ENCODE measurements at regions not wholly inside any gene's neighbourhood (a gene's known extent, or its start where the extent isn't known, plus 50 kb on each side); places are given as distances from the start of the nearest gene placed in this dataset.

GRCh38 chr5:12204761-12205160, 300.5 kb upstream of the CTNND2 start:
- Histone ChIP-seq H3K27me3 (ENCODE audit: insufficient read depth, poor library complexity, severe bottlenecking) (no peaks in the 10 kb centered on the region), H3K27ac (replicated peaks) (no peak overlapping the region), H3K4me3 (replicated peaks; ENCODE audit: insufficient read depth, low read length) (no peak overlapping the region)
- TF ChIP-seq REST (IDR thresholded peaks at IDR 0.05; ENCODE audit: insufficient replicate concordance, low read depth) (no peak), GABPA (IDR thresholded peaks at IDR 0.05; ENCODE audit: low read depth) (no peak), POLR2AphosphoS5 (IDR thresholded peaks at IDR 0.05; ENCODE audit: low read depth) (no peak), CTCF (IDR thresholded peaks at IDR 0.05; ENCODE audit: insufficient read depth, low read length) (no peak), SPI1 (IDR thresholded peaks at IDR 0.05; ENCODE audit: borderline replicate concordance, low read depth) (no peak)
- DNase-seq (ENCODE audit: low read depth in 1 of 2, low spot score in 1 of 2), result no peak

GRCh38 chr5:12193536-12193935, 289.3 kb upstream of the CTNND2 start:
- no peak for DNase-seq (ENCODE audit: low read depth in 1 of 2, low spot score in 1 of 2)
- no peak for TF ChIP-seq SPI1 (IDR thresholded peaks at IDR 0.05; ENCODE audit: borderline replicate concordance, low read depth)
- H3K27ac ChIP-seq (replicated peaks), result no peak overlapping the region
- H3K4me3 ChIP-seq (replicated peaks; ENCODE audit: insufficient read depth, low read length), result no peak overlapping the region
- H3K27me3 ChIP-seq (ENCODE audit: insufficient read depth, poor library complexity, severe bottlenecking), result no peaks in the 10 kb centered on the region

- H3K27me3 ChIP-seq (ENCODE audit: insufficient read depth, poor library complexity, severe bottlenecking), result no peaks in the 10 kb centered on the region
- no peak for DNase-seq (ENCODE audit: low read depth in 1 of 2, low spot score in 1 of 2)
- TF ChIP-seq CTCF (IDR thresholded peaks at IDR 0.05; ENCODE audit: insufficient read depth, low read length), result no peak
- TF ChIP-seq SPI1 (IDR thresholded peaks at IDR 0.05; ENCODE audit: borderline replicate concordance, low read depth), result no peak
- no peak for TF ChIP-seq GABPA (IDR thresholded peaks at IDR 0.05; ENCODE audit: low read depth)
- no peak for TF ChIP-seq POLR2AphosphoS5 (IDR thresholded peaks at IDR 0.05; ENCODE audit: low read depth)
- no peak for TF ChIP-seq REST (IDR thresholded peaks at IDR 0.05; ENCODE audit: insufficient replicate concordance, low read depth)
- no peak overlapping the region for H3K27ac ChIP-seq (replicated peaks)
- H3K4me3 ChIP-seq (replicated peaks; ENCODE audit: insufficient read depth, low read length), result no peak overlapping the region
These were observed 278.8 kb upstream of the CTNND2 start for GRCh38 chr5:12183003-12183402.

- Histone ChIP-seq H3K27ac (replicated peaks) (no peak overlapping the region), H3K27me3 (ENCODE audit: insufficient read depth, poor library complexity, severe bottlenecking) (no peaks in the 10 kb centered on the region), H3K4me3 (replicated peaks; ENCODE audit: insufficient read depth, low read length) (no peak overlapping the region)
- TF ChIP-seq GABPA (IDR thresholded peaks at IDR 0.05; ENCODE audit: low read depth), result no peak
- no peak for TF ChIP-seq REST (IDR thresholded peaks at IDR 0.05; ENCODE audit: insufficient replicate concordance, low read depth)
- no peak for TF ChIP-seq CTCF (IDR thresholded peaks at IDR 0.05; ENCODE audit: insufficient read depth, low read length)
- no peak for TF ChIP-seq SPI1 (IDR thresholded peaks at IDR 0.05; ENCODE audit: borderline replicate concordance, low read depth)
- no peak for DNase-seq (ENCODE audit: low read depth in 1 of 2, low spot score in 1 of 2)
These were observed 273.6 kb upstream of the CTNND2 start for GRCh38 chr5:12177851-12178250.
